Activated gamma-delta T cell treated with Interleukin-2 at 50 U/mL for 16 hours (primary cell): ENCODE measurements at regions not wholly inside any gene's neighbourhood (a gene's known extent, or its start where the extent isn't known, plus 50 kb on each side); places are given as distances from the start of the nearest gene placed in this dataset.

Experiments
- DNase-seq: peaks from one replicate; pipeline ENCODE4 v3.0.0-alpha.2; 2020

DNA sequence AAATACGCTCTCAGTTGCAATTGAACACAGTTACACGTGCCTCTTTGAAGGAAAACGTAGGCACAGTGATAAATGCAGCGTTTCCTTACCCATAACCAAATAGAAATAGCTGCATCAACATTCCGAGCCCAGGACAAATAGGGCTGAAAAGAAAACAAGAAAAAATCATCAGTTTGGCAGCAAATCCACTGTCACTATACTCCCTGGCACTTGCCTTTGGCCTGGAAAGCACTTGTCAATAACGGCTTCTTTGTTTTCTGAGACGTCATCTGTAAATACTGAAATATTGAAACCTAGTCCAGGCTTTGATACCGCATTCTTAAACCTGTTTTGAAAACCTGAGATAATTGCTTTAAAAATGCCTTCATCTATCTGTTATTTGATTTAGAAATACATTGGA lies 167.2 kb upstream of the AKR1E2 start:
- DNase-seq = no peak

DNA sequence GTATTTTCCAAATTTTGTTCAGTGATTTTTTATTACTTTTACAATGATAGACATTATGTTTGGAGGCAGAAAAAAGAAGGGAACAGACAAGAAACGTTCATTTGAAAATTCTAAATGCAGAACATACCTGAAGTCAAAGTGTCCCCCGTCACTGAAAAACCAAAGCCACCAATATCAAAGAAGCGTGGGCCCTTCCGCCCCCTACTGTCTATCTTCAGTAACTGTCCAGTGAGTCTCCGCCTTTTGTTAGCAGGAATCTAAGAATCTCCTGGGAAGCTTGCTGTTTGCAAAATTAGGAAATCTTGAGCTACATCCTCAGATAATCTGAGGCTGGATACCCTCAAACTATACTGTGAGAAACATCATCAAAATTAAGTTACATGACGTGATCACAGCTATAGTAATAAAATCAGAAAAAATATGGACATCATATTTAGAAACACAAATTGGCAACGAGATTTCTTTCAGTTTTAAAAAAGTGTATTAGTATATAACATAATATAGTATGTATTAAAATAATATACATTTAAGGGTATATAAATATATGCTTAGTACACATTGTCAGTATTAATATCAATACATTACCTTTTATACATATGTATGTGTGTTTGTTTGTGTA lies 169.3 kb upstream of the AKR1E2 start:
- DNase-seq = peak; percentile 49

DNA sequence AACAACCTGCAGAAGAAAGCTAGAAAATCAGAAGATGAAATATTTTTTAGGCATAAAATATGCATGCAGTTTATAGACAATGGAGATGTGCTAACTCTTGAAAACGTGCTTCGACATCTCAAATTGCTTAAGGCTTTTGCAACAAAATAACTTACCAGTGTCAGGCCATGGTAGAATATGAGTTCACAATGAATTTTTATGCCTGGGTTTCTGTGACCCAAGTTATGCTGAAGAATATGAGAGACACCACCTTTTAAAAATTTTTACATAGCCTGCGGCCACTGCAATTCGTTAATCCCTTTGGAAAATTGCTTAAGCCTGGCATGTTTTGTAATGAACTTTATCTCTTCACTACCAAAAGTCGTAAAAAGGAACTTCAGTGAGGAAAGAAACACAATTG lies 170.1 kb upstream of the AKR1E2 start:
- DNase-seq = no peak

DNA sequence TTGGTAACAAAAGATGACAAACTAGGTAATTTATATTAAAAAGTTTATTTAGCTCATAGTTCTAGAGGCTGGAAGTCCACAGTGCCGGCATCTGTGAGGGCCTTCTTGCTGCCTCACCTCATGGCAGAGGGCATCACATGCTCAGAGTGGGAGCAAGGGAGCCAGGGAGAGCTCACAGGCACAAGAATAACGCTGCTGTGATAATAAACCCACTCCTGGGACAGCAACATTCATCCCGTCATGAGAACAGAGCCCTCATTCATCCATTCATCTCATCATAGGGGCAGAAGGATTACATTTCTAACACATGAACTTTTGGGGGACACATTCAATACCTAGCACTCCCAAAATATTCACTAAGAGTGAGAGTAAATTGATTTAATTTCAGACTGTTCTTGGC lies 170.6 kb upstream of the AKR1E2 start:
- DNase-seq = no peak

DNA sequence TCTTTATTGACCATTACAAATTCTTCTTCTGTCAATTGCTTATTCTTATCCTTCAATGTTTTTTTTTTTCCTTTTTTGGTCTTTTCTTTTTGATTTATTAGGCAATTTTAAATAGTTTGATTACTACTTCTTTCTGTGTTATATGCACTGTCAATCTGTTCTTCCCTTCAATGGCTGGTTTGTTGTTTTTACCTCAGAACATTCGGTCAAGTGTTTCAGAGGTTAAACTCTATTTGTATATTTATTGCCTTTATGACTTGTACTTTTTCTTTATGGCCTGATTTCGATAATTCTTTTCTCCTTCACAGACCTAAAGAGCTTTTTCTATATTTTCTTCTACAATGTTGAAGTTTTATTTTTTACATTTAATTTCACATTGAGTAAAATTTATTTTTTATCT lies 171.5 kb upstream of the AKR1E2 start:
- DNase-seq = no peak

DNA sequence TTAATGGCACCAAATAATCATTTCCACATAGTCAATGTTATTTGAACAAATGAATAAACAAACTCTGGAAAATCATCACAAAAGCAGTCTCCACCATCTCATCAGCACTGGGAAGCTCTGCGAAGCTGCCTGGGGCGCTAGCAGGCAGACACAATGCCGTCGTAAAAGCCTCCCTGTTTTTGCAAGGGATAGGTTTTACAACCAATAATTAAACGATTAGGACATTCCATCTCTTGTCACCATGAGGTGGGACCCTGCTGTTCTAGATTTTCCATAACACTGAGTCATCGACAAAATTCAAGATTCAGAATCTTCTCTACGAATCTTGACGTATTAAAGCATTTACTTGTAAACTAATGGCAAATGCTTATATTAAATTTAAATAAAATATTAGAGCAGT lies 172.8 kb upstream of the AKR1E2 start:
- no peak for DNase-seq

DNA sequence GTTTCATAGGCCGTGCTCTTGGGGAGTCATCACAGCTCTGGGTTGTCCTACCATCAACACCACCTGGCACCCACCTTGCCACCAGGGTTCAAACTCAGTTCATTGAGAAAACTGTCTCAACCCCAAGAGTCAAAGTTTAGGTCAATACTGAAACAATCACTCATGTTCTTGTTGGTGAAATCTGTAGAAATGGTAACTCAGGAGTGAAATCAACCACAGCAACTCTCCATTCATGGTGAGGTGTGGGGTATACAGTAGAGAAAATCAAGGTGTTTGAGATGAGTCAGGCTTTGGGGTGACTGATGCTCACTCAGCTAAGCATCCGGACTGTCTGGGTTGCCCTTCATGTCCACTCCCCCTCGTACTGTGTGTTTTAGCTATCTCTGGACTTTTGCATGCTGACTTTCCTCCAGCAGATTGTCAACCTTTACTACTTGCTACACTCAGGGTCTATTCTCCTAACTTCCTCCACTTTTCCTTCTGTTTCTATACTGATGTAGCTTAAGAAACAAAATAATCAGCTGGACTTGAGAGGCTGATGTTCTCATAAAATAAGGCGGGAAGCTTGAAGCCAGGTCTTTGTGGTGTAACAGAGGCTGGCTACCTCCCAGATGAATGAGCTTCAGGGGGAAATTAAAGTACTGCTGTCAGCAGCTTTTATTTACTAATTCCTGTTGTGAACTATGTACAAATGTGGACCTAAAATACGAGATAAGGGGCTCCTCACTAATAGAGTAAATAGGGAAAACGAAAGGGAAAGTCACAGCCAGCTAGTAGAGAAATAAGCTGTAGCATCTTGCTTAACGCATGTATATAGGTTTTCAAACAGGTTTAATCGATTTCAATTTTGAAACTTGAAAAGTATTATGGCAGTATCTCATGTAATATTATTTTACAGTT lies 173.6 kb upstream of the AKR1E2 start:
- DNase-seq = no peak

DNA sequence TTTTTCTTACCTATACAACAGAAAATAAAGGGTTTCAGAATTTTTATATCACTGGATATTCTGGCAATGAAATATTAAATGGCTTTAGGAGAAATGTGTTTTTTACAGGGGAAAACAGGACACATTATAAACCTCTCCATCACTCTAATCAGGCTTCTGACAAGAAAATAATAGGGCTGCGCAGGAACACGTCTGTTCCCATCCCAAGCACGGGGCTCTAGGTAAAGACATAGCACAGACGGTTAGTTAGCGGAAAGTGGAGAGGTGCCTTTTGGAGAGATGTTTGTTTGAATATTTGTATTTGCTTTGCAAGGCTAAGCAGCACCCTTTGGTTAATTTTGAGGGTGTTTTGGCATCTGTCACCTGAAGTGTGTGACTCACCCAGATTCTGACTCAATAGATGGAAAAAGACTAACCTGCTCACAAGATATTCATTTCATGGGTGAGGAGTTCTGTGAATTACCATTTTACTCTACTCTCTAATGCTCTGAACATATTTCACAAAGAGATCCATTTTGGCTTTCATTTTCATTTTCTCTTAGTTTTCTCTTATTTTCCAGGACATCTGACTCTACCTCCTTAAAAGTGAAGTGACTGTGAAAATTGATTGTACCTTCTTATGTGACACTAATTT lies 174.5 kb upstream of the AKR1E2 start:
- no peak for DNase-seq

DNA sequence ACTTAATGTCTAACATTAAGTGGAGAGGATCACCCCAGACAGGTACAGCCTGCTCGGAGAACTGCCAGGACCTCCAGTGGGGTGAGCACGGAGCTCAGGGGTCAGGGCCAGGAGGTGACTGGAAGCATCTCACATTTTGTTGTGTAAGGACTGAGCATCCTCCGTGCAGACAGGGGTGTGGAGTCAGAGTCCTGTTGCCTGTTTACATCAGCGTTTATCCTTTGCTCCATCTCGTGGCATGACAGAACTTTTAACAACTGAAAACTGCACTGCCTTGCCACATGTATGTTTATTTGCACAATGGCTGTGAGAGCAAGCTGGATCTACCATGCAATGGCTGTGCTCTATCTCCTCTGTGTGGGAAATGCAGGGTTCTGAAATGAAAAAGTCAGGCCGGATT lies 175.4 kb upstream of the AKR1E2 start:
- DNase-seq = no peak

DNA sequence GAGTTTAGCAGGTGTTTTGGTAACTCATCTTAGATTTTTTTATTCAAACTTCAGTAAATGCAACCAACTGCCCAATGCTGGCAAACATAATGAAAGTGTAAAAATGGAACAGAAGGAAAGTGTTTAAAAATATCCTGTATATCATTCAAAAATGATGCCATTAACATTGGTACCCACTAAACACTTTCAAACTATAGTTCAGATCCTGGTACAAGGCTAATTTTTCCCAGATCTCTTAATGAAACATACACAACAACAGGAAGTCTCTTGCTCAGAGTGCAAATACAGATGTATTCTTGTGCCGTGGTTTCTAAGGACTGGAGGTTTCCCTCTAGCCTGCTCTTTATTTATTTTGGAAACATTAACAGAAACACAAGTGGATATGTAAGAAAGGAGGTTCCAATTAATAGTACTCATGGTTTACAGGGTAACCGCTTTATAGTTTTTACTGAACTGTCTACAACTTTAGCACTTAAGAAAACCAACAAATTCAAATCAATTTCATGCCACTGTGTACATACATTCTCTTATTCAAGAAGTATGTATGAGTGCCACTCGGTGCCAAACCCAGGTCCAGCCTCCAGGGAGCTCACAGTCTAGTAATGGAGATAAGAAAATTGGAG lies 176.0 kb upstream of the AKR1E2 start:
- no peak for DNase-seq

DNA sequence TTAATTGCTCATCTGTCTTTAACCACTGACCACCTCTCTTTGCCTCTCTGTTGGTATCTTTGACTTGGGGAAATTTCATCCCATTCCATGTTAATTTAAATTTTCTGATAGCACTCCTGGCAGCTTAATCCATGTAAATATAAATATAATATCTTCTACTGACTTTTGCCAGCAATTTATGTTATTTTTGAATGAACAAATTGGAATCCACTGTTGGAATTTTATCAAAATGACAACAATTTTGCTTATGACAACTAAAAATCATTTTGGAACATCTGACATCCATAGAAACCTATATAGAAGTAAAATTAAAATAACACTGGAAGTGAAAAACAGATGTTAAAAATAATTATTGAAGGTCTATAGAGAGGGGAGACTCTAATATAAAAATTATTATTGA lies 176.5 kb upstream of the AKR1E2 start:
- DNase-seq = no peak

DNA sequence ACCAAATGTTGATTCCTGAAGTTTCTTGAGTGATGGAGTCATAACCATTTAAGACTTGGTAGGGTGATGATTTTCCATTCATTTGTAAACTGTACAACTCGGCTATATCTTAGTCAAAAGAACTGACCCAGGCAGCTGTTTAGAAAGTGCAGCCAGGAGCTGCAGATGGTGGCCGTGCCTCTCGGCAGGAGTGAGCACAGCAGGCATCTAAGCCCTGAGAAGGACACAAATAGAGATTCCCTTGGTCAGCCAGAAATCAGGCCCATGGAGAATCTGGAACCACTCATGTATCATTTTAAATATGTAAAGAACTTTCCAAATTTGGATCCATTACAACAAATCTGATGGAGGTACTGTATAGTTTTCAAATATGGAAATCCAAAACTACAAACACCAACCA lies 177.0 kb upstream of the AKR1E2 start:
- no peak for DNase-seq

DNA sequence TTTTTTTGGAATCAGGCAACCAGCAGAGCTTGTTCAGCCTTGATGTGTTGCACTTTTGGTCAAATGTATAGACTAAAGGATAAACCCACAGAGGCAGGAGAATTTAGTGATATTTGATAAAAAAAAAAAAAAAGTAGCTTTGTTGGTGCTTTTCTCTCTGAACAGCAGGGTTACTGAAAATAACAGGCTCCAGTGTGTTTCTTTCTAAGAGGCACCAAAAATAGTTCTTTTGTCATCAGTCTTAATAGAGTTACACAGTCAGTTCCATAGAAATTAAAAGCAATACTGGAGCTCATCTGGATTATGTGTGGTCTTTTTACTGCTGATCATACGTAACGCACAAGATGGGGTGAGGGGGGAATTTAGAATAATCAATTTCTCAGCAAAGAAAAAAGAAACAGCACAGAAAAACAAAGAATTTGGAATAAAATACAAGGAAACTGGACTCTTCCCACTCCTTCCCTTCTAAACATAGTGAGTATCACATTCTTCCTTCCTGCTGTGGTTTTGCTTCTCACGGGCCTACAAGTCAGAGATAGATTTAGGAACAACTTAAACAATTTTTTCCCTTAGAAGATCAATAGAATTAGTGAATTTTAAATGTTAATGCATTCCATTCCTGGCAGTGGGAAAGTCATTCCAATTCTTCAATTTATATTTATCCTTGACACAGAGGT lies 178.8 kb upstream of the AKR1E2 start:
- no peak for DNase-seq

DNA sequence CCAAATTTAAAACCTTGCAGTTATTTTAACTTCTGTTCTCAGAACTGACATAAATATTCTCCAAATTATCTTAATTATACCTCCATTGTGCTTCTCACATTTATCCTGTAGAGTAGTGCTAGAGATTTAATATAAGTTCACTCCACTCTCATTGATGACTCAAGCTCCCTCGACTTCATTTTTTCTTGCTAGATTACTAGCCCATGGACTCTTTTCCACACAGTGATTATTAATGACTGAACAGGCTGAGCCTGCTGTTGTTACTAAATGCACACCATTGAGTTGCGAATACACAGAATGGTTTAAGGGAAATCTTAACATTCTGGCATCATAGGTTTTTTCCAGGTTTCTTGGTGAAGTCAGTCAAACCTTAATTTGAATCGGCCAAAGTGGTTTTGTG lies 179.5 kb upstream of the AKR1E2 start:
- DNase-seq = no peak

DNA sequence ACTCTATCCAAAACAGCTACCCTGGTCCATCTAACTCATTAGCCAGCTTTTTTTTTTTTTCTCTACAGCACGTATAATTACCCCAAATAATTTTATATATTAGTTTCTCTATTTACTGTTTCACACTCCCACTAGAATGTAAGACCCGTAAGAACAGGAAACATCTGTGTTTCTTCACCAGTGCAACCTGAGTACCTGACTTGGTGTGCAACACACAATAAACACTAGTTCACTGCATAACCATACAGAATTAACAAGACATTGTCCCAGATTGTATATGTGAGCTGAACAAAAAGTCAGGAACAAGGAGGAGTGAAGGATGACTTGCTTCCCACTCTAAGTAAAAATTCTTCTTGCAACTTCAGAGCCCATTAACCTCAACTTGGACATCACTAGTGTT lies 180.2 kb upstream of the AKR1E2 start:
- no peak for DNase-seq

DNA sequence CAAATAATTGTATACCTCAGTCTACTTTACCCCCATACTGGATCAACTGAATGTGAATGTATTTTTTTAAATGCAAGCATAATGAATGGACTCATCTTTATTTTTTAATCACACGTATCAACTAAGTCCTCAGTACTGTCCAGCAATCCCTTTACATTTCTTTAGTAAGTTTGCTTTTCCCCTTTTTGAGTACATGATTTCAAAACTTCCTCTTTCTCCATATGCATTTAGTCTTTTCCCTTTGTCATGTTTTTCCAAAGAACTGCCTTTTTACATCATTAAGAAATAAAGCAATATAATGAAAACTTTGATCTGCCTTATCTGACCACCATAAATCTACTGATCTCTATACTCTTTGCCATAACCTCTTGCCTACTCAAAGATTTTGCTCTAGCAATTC lies 182.5 kb upstream of the AKR1E2 start:
- no peak for DNase-seq

DNA sequence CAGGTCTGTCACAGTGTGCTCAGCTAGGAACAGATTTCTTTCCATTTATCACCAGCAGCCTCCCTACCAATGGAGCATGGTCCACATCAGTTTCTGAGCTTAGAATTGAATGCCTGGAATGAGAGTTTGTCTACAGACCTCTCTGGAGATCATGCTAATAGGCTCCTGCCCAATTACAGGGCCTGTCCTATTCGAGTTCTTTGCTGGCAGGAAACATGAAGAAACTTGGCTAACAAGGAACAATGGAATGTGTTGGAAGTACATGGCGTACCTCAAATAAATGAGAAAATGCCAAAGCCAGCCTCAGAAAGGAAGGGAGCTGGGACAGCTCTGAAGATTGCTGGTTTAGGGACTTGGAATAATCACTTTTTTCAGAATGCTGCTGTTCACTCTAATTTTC lies 186.0 kb upstream of the AKR1E2 start:
- DNase-seq = no peak

DNA sequence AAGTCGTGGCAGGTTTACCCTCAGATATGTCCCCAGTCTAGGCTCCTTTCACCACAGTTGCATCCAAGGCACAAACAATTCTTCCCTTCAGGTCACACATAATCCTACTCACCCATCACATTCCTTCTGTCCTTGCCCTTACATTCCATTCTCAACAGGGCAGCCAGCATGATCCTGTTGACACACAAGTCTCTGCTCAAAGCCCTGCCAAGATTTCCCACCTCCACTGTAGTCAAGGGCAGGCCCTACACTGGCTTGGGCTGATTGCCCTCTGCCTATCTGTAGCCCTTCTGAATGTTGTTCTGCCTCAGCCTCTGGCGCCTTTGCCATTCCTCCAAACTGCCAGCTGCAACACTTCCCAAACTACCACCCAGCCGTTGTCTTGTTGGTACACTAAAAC lies 187.9 kb upstream of the AKR1E2 start:
- DNase-seq = no peak

DNA sequence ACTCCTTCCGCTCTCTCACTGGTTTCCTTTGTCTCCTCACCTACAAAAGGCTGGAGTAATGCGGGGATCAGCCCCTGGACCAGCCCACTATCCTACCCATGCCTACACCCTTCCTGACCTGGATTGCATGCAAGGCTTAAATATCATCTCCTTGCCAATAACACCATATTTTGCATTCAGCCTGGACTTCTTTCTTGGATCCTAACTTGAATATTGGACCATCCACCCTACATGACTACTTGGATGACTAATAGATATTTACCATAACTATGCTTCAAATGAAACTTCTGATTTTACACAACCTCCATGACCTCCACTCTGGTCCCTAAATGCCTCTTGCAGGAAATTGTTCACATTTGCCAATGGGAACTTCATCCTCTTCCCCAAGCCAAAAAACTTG lies 188.3 kb upstream of the AKR1E2 start:
- DNase-seq = no peak

DNA sequence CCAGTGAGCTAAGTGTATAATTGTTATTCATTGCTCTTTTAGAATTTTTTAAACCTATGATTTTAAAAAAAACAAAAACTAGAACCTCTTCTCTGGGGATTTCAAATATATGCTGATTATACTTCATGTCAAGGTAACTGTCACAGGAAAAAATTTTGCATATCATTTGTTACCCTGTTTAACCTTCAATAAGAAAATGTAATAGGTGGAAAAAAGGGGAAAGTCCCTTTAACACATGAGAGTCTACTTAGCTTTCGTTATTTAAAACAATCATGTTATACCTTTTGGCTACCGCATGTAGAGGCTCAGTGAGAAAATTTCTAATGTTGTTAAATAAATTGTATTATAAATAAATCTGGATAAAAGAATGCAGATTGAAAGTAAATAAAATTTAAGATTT lies 190.1 kb upstream of the AKR1E2 start:
- DNase-seq = no peak

DNA sequence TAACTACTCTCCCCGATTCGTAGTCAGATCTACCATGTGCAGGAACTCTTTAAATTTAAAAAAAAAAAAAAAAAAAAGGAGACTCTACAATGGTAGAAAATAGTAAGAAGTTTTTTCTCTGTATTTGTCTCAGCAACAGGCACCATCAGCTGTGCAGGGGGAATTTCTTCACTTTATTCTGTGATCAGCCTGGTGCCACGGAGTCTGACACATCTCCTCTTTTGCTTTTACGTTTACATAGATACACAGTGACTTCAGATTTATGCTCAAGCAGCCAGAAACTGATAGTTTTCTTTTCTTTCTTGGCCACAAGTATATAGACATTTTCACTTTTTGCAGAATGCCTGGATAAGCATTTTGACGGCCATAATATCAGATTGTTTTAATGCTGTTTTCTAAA lies 190.6 kb upstream of the AKR1E2 start:
- no peak for DNase-seq

DNA sequence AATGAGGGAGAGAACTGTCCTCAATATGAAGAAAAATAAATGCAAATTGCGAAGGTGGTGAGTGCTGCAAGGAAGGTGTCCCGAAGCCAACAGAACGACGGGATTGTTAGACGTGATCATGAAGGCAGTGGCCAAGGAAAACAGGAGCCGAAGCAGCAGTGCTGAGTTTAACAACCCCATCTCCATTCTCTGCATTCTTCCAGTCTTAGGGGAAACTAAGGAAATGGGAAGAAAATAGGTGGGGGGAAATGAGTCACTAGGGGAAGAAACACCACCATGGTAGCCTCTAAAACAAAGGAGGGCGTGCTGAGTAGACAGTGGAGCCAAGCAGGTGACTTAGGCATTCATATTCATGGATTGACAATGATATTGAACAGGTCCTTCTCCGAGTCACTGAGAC lies 192.2 kb upstream of the AKR1E2 start:
- DNase-seq = no peak

DNA sequence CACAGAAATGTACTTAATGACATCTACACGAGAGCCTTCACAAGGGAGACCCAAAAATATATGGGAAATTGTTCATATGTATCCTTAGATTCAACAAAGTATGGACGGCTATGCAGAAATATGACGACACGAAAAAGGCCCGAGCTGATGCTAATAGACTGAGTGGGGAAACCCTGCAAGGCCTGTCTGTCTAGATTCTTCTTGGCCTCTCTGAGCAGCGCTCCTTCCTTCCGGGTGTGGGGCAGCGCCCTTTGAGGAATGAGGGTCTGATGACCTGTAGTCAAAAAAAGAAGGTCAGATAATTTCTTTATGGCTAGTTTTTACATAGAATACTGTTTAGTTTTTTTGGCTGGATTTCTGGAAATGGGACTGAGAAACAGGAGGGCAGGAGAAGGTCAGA lies 192.8 kb upstream of the AKR1E2 start:
- no peak for DNase-seq
